GM19351 (cell line): ENCODE measurements at regions not wholly inside any gene's neighbourhood (a gene's known extent, or its start where the extent isn't known, plus 50 kb on each side); places are given as distances from the start of the nearest gene placed in this dataset.
"Not testable (repeated sequence)": the region's sequence is repeated elsewhere in the genome, so short reads cannot be mapped to it uniquely, and the experiment has no call there.

Experiments
- ATAC-seq: cut with Tn5 transposase; IDR thresholded peaks from one replicate; pipeline ENCODE4 v1.9.1; 2021; ENCODE audit warnings: mild to moderate bottlenecking, moderate library complexity; ENCODE audit not compliant: unreplicated experiment

DNA sequence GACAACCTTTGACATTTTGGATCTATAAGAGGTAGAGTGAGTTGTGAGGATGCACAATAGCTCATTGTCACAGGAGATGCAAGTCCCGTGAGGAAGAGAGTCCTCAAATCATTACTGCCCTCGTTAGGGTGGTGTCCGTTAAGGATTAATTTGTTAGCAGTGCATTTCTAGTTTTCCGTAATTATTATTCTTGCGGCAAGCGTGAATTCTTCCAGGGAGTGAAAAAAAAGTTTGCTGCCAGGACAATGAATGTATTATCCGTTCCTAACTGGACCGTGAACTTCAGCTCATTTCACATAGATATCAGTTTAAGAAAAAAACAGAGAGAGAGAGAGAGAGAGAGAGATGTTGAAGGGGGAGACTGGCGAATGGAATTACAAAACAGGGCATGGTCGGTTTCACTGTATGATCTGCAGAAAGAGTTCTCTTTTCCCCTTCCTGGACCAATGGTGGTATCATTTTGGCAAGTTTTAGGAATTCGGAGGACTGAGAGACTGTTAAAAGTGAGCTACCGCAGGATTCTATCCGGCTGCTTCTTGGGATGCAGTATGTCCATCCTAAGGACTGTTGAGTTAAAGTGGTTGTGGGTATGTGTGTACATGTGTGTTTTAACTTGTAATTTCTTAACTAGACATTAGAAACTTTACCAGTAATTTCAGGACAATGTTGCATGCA lies 216.0 kb upstream of the NFIA start:
- ATAC-seq, result no peak

DNA sequence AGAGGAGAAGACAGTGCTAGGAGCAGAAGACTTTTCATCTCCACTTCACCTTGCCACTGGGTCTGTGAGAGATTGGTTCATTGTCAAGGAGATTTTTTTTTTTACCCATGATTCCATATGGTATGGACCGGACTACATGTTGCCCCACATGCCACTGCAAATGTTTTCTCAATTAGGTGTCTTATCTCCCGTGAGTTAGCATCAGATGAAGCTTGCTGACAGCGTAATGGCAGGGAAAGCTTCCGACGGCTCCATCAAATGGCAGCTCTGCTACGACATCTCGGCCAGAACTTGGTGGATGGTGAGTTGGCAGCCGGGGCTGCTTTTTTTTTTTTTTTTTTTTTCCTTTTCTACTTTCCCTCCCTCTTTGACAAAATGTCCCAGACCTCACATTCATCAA lies 217.2 kb upstream of the NFIA start:
- no peak for ATAC-seq

DNA sequence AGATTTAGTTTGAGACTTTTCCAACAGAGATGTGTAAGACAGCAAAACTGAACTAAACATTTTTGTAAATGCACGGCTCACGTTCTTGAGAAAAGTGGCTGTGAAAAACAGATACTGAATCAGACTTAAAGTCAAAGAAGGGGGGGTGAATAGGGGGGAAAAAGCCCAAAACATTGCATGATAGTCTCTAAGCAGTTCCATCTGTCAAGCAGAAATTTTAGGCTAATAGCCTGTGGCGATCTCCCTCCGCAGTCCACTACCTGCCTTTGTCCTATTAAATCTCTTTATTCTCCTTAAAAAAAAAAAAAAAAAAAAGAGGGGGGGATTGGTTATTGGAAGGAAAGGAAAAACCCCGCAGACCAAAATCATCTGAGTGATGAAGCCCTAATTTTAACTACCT lies 217.6 kb upstream of the NFIA start:
- ATAC-seq, result no peak

DNA sequence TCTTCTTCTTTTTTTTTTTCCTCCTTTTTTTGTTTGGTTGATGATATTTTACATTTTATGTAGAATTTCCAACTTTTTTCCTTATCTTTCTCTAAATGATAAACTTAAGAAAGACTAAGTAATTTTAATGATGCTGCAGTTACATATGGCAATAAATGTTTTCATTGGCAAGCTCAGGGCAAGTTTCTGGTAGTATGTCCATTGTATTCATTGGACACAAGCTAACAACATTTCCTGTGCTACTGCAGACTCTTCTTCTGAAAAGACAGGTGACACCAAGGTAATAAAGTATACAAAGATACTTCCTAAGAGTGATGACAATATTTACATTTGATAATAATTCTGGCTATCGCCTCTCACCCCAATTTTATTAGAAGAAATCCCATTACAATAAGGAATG lies 219.2 kb upstream of the NFIA start:
- no peak for ATAC-seq

DNA sequence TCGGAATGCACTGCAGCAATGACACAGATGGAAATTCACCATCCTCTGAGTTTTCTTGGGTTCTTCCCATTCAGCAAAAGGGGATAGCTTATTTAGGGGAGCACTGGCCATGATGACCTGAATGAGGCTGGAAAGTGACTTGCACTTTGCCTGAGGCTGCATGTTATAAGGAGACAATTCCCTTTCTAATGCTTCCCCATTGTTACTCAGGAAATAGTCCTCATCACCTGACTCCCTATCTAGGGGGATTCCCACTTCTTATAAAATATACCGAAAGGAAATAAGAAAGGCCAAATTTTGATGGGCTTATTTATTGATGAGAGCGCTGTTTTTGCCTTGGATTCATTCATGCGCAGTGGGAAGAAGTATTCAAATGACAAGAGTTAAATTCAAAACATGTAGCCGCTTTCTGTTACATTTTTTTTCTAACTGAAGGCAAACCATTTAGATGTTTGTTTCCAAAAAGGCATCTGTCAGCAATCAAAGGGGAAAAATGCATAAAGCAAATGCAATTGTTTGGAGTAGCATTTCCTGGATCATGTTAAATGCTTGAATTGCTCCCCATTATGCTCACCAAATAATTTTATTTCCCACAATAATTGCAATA lies 220.3 kb upstream of the NFIA start:
- no peak for ATAC-seq

DNA sequence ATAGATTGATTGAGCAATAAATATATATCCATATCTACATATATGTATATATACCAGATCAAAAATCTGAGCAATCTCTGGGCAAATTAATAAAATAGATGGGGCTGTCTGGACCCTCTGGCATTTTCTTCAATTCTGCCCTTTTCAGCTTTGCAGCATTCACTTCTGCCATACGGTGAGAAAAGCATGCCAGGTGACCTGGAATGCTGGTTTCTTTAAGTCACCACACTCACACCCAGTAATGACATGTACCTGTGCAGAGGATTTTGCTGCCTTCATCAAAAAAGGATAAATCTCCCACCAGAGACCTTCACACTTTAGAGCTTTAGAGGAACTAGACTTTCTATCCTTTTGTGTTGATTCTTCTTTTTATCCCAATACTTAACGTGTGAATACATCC lies 223.2 kb upstream of the NFIA start:
- no peak for ATAC-seq

DNA sequence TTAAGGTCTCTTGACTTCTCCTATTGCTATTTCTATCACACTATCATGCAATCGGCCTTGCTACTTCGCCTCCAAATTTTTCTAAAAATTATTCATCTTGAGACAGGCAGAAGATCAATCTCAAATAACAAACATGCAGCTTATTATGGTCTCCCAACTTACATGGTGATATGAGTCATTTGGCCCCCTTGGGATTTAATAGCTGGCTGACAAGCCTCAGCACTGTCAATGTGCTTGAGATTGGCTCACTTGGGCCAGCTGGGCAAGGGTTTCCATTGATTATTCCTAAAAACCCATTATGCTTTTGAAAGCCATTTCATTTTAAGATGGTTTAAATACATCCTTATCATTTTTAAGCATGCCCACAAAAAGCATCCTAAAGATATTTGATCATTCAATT lies 224.5 kb upstream of the NFIA start:
- ATAC-seq, result no peak

DNA sequence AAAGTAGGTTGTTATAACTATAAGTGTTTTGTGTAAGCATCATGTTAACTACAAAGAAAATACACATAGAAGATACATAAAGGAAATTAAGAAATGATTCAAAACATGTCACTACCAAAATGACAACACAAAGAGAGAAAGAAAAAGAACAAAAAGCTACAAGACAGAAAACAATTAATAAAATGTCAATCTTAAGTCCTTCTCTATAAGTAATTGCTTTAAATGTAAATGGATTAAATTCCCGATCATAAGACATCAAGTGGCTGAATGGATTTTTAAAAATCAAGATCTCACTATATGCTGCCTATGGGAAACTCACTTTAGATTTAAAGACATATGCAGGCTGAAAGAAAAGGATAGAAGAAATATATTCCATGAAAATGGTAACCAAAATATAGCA lies 232.3 kb upstream of the NFIA start:
- no peak for ATAC-seq

DNA sequence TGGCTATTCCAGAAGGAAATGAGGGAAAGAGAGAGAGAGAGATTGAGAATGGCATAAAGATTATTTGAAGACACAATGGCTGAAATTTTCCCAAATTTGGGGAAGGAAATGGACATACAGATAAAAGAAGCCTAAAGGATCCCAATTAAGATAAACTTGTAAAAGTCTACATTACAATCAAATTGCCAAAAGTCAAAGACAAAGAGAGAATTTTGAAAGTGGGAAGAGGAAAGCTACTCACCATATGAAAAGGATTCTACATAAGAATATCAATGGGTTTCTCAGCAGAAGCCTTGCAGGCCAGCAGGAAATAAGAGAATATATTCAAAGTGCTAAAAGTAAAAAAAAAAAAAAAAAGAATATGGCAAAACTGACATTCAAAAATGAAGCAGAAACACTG lies 233.0 kb upstream of the NFIA start:
- ATAC-seq, result no peak

DNA sequence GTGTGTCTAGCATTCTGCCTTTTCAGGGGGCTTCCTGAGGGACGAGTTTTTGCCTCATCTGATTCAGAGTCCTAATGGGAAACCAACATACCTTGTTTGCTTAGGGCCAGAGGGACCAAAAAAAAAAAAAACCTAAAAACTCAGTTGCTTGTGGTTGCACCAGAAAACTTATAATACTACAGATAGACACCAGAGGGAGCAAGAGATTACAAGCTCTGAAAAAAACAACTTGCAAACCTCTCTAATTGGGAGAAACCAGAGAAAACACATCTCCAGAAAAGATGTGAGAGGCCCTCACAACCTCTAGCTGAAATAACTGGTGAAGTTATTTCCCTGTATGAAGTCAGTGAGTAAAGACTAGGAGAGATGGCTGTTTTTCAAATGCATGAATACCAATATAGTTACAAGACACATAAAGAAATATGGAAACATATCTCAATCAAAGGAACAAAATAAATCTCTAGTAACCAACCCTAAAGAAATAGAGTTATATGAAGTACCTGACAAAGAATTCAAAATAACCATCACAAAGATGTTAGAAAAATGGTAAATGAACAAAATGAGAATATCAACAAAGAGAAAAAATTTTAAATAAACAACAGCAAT lies 233.7 kb upstream of the NFIA start:
- ATAC-seq, result no peak

DNA sequence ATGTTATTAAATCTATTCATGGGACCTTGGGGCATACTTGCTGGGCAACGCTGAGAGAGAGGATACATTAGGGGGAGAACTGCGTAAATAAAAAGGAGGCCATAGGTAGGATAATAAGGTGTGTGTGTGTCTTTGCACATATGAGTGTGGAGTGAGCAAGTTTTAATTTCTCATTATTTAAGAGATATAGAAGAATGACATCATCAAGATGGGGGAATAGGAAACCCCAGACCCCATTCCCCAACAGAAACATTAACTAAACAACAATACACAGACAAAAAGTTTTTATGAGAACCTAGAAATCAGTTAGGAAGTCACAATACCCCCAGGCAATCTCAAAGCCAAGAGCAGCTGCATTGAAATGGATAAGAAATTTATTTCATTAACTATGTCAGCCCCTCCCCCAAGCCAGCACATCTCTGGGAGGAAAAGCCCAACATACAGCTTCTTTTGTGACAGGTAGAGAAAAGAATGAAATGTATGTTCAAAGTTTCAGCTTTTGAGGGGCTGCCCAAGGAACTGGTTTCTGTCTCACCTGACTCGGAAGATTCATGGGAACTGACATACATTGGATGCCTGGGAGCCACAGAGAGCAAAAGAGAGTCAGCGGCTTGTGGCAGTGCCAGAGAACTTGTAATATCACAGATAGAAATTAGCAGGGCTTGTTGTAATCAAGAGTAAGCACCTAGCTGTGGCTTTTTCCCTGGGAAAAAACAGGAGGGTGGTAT lies 234.3 kb upstream of the NFIA start:
- no peak for ATAC-seq

DNA sequence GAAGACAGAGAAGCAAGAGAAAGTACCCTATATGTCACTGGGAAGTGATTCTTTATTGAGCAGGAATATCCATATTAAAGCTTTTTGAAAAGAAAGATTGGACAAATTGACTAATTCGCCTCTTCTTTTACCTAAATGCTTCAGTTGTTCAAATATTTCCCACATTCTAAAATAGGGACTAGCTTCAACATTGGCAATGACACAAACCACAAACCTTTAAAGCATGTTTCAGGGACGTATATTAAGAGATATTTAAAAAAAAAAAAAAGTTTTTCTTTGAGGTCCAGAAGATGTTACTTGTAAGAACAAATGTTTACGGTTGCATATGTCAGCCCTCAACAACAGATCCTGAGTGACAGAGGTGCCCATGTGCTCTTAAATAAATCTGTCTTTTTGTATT lies 235.0 kb upstream of the NFIA start:
- no peak for ATAC-seq

DNA sequence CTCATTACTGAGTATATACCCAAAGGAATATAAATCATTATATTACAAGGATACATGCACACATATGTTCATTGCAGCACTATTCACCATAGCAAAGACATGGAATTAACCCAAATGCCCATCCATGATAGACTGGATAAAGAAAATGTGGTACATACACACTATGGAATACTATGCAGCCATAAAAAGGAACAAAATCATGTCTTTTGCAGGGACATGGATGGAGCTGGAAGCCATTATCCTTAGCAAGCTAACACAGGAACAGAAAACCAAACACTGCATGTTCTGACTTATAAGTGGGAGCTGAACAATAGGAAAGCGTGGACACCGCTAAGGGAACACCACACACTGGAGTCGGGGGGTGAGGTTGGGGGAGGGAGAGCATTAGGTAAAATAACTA lies 236.7 kb upstream of the NFIA start:
- ATAC-seq, result not testable (repeated sequence)

DNA sequence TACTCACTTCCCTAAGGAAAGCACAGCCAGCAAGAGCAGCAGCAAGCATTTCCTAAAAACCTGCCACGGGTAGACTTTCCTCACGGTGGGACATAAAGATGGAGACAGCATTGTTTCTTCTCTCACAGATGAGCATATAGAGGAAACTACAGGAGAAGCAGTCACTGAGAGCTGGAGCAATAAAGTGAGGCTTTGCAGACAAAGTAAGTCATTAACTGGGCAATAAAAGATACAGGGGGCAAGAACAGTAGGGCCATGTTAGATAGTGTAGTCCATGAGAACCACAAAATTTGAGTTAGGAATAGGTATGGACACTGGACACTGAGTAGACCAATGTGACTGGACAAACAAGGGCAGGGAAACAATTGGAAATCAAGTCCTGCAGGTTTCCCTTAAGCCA lies 240.1 kb upstream of the NFIA start:
- no peak for ATAC-seq

DNA sequence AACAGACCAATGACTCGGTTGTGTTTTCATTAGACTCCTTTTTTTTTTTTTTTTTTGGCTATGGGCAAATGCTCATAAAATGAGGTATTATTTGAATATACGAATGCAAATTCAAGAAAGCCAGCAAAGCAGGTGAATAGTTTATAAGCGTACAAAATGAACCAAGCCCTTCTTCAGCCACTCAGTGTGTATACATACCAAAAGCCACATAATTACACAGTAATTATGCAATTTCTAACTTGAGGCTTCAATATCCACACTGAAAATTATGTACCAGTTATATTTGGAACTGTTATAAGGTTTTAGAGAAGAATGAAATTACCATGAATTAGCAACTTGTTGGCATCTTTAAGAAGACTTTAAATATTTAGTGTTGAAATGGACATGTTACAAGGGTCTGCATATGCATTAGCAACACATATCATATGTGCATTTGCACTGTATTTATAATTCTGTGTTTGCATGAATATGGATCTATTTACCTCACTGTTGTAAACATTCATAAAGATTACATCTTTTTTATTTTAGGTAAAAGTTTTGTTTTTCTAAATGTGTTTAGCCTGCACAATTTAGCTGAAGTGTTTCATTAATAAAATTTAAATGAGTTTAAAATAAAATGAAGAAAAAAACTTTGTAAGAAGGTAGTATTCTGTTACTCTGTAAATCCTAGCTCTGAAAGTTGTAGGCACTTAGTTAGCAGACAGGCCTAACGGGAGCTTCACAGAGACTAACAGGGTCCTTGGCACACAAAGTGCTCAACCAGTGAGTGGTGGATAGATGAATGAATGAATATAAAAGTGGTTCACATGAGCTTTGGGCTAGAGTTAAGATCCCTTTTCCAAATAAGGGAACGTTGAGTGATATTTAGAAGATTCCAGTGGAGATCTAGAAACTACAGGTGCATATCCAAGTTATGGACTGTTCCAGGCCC lies 241.0 kb upstream of the NFIA start:
- no peak for ATAC-seq

DNA sequence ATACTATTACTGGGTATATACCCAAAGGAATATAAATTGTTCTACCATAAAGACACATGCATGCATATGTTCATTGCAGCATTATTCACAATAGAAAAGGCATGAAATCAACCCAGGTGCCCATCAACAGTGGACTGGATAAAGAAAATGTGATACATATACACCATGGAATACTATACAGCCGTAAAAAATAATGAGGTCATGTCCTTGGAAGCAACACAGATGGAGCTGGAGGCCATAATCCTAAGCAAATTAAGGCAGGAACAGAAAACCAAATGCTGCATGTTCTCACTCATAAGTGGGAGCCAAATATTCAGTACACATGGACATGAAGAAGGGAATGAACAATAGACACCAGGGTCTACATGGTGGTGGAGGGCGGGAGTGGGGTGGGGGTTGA lies 241.9 kb upstream of the NFIA start:
- ATAC-seq, result not testable (repeated sequence)

DNA sequence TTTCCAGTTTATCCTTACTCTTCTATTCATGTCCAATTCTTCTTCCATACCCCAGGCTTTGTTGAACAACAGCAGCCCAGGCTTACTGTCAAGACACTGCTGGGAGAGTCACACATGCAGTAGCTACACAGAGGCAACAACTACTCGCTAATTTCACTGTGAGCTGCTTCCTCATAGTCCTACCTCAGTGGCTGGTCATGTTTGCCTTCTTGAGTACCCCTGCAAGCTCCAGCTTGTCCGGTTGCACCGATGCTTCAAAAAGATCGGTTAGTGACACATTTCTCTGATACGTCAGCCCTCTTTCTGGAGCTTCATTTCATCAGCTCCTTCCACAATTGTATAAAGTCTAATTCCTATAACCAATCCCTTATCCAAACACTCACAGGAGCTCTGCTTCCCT lies 246.7 kb upstream of the NFIA start:
- no peak for ATAC-seq

DNA sequence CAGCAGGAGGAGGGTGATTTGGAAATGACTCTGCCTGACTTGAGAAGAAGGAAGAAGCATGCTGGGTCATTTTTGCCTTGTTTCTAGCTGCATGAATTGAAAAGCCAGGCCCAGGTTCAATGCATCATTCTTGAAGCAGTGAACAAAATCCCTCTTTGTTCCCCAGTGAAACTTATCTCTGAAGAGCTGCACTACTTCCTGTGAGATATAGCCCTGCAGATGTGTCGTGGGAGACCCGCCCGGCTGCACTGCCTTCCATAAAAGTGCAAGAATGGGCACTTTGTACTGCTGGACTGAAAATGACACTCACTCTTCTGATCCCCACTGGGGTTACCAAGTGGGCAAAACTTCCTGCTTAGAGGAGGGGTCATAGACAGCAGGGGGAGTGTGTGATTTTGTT lies 249.2 kb upstream of the NFIA start:
- ATAC-seq, result no peak

DNA sequence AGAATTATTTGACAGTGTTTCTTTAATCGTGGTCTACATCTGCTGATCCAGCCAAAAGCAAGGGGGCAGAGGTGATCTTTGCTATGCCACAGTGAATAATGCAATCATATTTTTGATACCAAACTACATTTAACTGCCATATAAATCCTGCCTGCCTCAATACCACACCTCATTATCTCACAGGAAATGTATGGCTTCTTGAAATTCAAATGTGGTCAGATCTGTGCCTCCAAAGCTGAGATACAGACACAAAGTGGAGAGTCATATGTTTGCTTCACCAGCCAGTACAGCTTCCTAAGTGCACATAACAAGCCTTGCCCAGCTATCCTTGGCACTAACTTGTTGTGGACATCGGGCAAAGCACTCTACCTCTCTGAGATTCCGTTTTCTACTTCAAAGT lies 250.0 kb upstream of the NFIA start:
- no peak for ATAC-seq

DNA sequence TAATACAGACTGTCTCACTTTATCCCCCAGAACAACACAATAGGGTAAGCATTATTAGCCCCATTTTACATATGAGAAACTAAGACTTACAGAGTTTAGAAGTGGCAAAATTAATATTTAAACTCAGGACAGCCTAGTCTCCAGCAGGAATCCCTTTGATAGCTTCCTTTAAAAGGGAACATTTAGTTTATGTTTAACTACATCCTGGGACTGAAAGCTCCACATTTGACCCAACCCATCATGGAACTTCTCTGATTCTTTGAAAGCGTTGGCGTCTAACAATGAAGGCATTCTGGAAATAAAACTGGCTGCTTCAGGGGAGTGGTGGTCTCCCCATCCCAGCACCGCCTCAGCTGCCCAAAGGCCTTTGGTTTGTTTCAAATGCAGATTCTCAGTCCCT lies 250.6 kb upstream of the NFIA start:
- ATAC-seq, result no peak

DNA sequence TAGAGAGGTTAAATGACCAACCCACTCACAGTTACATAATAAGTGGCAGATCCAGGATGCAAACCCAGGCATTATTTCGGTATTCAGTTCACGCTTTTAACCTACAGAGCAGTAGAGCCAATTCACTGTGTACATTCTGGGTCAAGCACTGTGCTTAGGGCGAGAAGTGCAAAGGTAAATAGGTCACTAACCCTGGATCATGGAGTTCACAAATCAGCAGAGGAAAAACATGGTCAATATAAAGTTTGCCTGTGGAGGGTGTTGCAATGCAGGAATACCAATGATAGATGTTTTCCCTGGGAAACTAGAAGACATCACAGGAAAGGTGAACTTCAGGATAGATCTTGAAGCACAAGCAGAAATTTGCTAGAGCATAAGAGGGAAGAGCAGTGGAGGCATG lies 253.4 kb upstream of the NFIA start:
- no peak for ATAC-seq
